Caco-2 (cell line): ENCODE measurements at regions not wholly inside any gene's neighbourhood (a gene's known extent, or its start where the extent isn't known, plus 50 kb on each side); places are given as distances from the start of the nearest gene placed in this dataset.

Experiments
- BruUV-seq: library from RNA; stranded (reverse); fragments of 400-500 nt; replicated peaks from 2 replicates; lab custom pipeline; 2021; lab: Mats Ljungman, UMichigan
- CTCF ChIA-PET: fragments of 300-600 bp; sonication (Branson Sonifier 250); formaldehyde crosslinking; loops from one replicate; lab custom pipeline; 2022; ENCODE audit warnings: antibody characterized with exemption; lab: Charles Lee
- POLR2A ChIA-PET: fragments of 300-600 bp; sonication (Branson Sonifier 250); formaldehyde crosslinking; loops from one replicate; lab custom pipeline; 2022; ENCODE audit warnings: antibody characterized with exemption; lab: Charles Lee
- DNase-seq, 2 experiments: peaks; one replicate each; pipeline versions ENCODE4 v3.0.0 to v3.0.0-alpha.2; 2020 to 2022
- H3K27me3 ChIP-seq: replicated peaks from 2 replicates; pipeline ENCODE4 v1.6.0; 2011; ENCODE audit warnings: low read length; ENCODE audit not compliant: control insufficient read depth, insufficient read depth
- H3K36me3 ChIP-seq: 2 replicates; pipeline ENCODE4 v1.5.1; 2011; ENCODE audit warnings: low read length; ENCODE audit not compliant: control insufficient read depth, insufficient read depth
- H3K4me1 ChIP-seq: fragments of 250-450 bp; sonication (Bioruptor Pico); 2 replicates; pipeline ENCODE4 v1.5.1; 2020; ENCODE audit warnings: mild to moderate bottlenecking
- H3K4me3 ChIP-seq: 2 replicates; pipeline ENCODE4 v1.5.1; 2011; ENCODE audit warnings: low read depth, mild to moderate bottlenecking, control low read depth, low read length
- H3K9me3 ChIP-seq: fragments of 250-450 bp; sonication (Bioruptor Pico); 2 replicates; pipeline ENCODE4 v1.5.1; 2020; ENCODE audit warnings: mild to moderate bottlenecking, moderate library complexity
- H3K27ac Mint-ChIP-seq: one replicate; pipeline ENCODE4 v1.8.0; 2022; ENCODE audit warnings: mixed read lengths; ENCODE audit not compliant: unreplicated experiment
- H3K27me3 Mint-ChIP-seq: one replicate; pipeline ENCODE4 v1.8.0; 2022; ENCODE audit warnings: mixed read lengths; ENCODE audit not compliant: insufficient read depth, unreplicated experiment
- H3K36me3 Mint-ChIP-seq: one replicate; pipeline ENCODE4 v1.8.0; 2022; ENCODE audit warnings: mild to moderate bottlenecking, mixed read lengths; ENCODE audit not compliant: insufficient read depth, unreplicated experiment
- H3K4me1 Mint-ChIP-seq: one replicate; pipeline ENCODE4 v1.8.0; 2022; ENCODE audit warnings: low read depth, mixed read lengths; ENCODE audit not compliant: unreplicated experiment
- H3K4me3 Mint-ChIP-seq: one replicate; pipeline ENCODE4 v1.8.0; 2022; ENCODE audit warnings: mild to moderate bottlenecking, moderate library complexity, mixed read lengths; ENCODE audit not compliant: unreplicated experiment
- H3K9me3 Mint-ChIP-seq: one replicate; pipeline ENCODE4 v1.8.0; 2022; ENCODE audit warnings: mixed read lengths; ENCODE audit not compliant: unreplicated experiment
- intact Hi-C: fragments of 100-400 bp; cut with micrococcal nuclease; formaldehyde crosslinking; loops from one replicate; pipeline ENCODE4 v1.10.0; 2022; ENCODE audit not compliant: unreplicated experiment
- TF ChIP-seq, protein P1 (sequence below), 2 experiments: fragments of 200-600 bp in 1 of 2; IDR thresholded peaks; 1 replicate in 1 of 2; 2 replicates in 1 of 2; pipeline versions ENCODE4 v1.5.1 to v1.8.0; 2011 to 2022; ENCODE audit warnings: antibody characterized with exemption in 1 of 2, control low read depth in 1 of 2, inconsistent platforms in 1 of 2, low read depth in 1 of 2, low read length in 1 of 2, mild to moderate bottlenecking in 1 of 2, moderate library complexity in 1 of 2; ENCODE audit not compliant: insufficient read depth in 1 of 2, severe bottlenecking in 1 of 2, unreplicated experiment in 1 of 2

DNA sequence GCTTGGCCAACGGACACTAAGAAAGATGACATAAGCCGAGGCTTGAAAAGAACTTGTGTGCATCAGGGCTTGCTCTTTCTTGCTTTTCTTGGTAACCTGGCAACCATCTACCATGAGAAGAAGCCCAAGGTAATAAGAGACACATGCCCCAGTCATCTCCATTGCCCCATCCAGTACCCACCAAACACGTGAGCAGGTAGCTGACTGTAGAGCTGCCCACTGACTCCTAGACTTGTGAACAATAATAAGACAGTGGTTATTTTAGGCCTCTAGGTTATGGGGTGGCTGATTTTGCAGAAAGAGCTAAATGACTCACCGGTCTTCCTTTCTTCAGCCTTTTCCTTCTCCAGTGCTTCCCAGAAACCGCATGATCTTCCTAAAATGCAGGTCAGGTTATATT, 105.0 kb upstream of the JUN start:
- ChIA-PET POLR2A (interaction anchor here (0.6 kb wide), 1 partner anchor 18 kb away, joined by 3 read pairs; no protein-coding TSS in a partner anchor), CTCF (no interaction called here)
- Mint-ChIP-seq H3K9me3 (peaks cover 9% of the 10 kb centered on the region), H3K4me1 (peaks cover 35% of the 10 kb centered on the region), H3K27me3 (no peaks in the 10 kb centered on the region), H3K36me3 (no peaks in the 10 kb centered on the region), H3K27ac (no peak overlapping the region), H3K4me3 (no peak overlapping the region)
- no peak for DNase-seq
- Histone ChIP-seq H3K27me3 (no peaks in the 10 kb centered on the region), H3K9me3 (no peaks in the 10 kb centered on the region), H3K36me3 (no peaks in the 10 kb centered on the region), H3K4me3 (no peak overlapping the region), H3K4me1 (peaks cover 35% of the 10 kb centered on the region)
- intact Hi-C loops: no loop called here
- TF ChIP-seq, protein P1, sequence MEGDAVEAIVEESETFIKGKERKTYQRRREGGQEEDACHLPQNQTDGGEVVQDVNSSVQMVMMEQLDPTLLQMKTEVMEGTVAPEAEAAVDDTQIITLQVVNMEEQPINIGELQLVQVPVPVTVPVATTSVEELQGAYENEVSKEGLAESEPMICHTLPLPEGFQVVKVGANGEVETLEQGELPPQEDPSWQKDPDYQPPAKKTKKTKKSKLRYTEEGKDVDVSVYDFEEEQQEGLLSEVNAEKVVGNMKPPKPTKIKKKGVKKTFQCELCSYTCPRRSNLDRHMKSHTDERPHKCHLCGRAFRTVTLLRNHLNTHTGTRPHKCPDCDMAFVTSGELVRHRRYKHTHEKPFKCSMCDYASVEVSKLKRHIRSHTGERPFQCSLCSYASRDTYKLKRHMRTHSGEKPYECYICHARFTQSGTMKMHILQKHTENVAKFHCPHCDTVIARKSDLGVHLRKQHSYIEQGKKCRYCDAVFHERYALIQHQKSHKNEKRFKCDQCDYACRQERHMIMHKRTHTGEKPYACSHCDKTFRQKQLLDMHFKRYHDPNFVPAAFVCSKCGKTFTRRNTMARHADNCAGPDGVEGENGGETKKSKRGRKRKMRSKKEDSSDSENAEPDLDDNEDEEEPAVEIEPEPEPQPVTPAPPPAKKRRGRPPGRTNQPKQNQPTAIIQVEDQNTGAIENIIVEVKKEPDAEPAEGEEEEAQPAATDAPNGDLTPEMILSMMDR (IDR thresholded peaks at IDR 0.05; ENCODE audit: insufficient read depth in 1 of 2, low read depth in 1 of 2, low read length in 1 of 2, severe bottlenecking in 1 of 2, unreplicated experiment in 1 of 2): no peak
- BruUV-seq: no TSS peak

DNA sequence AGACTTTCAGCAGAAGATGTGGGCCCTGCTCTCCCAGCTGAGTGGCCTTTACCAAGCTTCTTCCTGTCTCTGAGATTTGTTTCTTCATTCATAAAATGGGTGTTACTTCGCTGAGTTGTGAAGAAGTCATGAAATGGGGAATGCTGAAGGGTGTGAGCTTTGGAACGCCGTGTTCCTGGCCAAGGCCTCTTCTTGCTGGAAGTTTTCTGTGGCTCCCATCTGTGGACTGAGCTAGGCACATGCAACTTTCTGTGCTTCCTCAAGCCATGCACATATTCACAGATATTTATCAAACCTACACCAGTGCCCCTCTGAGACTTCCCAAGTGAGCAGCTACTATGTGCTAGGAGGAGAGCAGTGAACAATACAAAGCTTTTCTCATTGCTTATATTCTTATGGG, 106.3 kb upstream of the JUN start:
- no peaks in the 10 kb centered on the region for H3K27me3 ChIP-seq
- Mint-ChIP-seq H3K27ac (no peak overlapping the region), H3K27me3 (no peaks in the 10 kb centered on the region), H3K36me3 (no peaks in the 10 kb centered on the region), H3K4me1 (peaks cover 32% of the 10 kb centered on the region), H3K4me3 (no peak overlapping the region), H3K9me3 (peaks cover 9% of the 10 kb centered on the region)
- H3K9me3 ChIP-seq: no peaks in the 10 kb centered on the region
- TF ChIP-seq, protein P1 (IDR thresholded peaks at IDR 0.05; ENCODE audit: insufficient read depth in 1 of 2, low read depth in 1 of 2, low read length in 1 of 2, severe bottlenecking in 1 of 2, unreplicated experiment in 1 of 2): no peak
- intact Hi-C loops: no loop called here
- H3K36me3 ChIP-seq: no peaks in the 10 kb centered on the region
- CTCF ChIA-PET: no interaction called here
- POLR2A ChIA-PET: no interaction called here
- peaks cover 22% of the 10 kb centered on the region for H3K4me1 ChIP-seq
- no peak for DNase-seq
- BruUV-seq: no TSS peak
- H3K4me3 ChIP-seq: no peak overlapping the region

DNA sequence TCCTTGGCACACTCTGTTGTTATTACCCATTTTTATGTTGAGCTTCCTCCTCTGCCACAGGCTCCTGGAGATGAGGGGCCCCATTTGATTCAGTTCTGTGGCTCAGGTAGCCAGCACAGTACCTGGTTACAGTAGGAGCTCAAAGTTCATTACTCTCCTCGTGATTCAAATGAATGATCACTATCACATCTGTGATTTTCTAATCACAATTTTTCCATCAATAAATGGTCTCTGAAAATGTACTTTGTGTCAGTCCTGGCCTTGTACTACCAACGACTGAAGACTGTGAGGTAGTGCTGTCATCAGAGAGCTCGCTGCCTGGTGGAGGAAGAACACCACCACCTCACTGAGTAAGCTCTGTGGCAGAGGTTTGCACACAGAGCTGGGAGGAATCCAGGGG, 106.8 kb upstream of the JUN start:
- Mint-ChIP-seq H3K27me3 (no peaks in the 10 kb centered on the region), H3K9me3 (peaks cover 9% of the 10 kb centered on the region), H3K4me3 (no peak overlapping the region), H3K36me3 (no peaks in the 10 kb centered on the region), H3K4me1 (peaks cover 27% of the 10 kb centered on the region), H3K27ac (no peak overlapping the region)
- H3K9me3 ChIP-seq: no peaks in the 10 kb centered on the region
- TF ChIP-seq, protein P1 (IDR thresholded peaks at IDR 0.05; ENCODE audit: insufficient read depth in 1 of 2, low read depth in 1 of 2, low read length in 1 of 2, severe bottlenecking in 1 of 2, unreplicated experiment in 1 of 2): no peak
- DNase-seq: no peak
- peaks cover 21% of the 10 kb centered on the region for H3K4me1 ChIP-seq
- no TSS peak for BruUV-seq
- intact Hi-C loops: no loop called here
- no peaks in the 10 kb centered on the region for H3K36me3 ChIP-seq
- no peak overlapping the region for H3K4me3 ChIP-seq
- H3K27me3 ChIP-seq: no peaks in the 10 kb centered on the region
- POLR2A ChIA-PET: no interaction called here
- CTCF ChIA-PET: no interaction called here
